HG02870 (cell line): ENCODE measurements at regions not wholly inside any gene's neighbourhood (a gene's known extent, or its start where the extent isn't known, plus 50 kb on each side); places are given as distances from the start of the nearest gene placed in this dataset.

Experiments used
- ATAC-seq: cut with Tn5 transposase; IDR thresholded peaks from one replicate; pipeline ENCODE4 v1.9.1; 2021; ENCODE audit warnings: mild to moderate bottlenecking, moderate library complexity; ENCODE audit not compliant: unreplicated experiment

DNA sequence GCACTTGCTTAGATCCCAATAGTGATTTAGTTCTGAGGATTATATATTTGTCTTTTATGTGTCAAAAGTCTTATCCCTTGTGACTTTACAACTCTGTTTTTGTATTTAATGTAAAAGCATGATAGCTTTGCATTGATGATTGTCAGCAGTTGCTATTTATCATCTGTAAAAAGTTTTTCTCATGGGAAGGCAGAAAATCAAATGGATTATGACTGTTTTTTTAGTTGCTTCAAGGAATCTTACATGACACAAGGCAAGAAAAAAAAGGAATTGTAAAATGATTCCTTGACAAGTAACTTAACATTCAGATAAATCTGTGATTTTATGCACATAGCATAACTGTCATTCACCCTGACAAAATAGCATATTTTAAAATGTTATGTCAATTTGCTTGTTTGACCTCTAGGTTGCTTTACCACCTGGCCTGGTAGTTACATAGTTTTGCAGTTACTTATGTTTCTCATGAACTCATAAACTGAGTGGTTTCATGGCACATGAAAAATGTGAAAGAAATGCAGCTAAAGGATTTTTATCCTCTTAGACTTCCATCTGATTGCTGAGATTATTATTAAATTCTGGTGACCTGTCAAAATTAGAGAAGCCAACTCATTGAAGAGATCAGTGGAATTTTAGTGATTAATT lies 622.6 kb downstream of the ADGRL2 start:
- ATAC-seq, result no peak

DNA sequence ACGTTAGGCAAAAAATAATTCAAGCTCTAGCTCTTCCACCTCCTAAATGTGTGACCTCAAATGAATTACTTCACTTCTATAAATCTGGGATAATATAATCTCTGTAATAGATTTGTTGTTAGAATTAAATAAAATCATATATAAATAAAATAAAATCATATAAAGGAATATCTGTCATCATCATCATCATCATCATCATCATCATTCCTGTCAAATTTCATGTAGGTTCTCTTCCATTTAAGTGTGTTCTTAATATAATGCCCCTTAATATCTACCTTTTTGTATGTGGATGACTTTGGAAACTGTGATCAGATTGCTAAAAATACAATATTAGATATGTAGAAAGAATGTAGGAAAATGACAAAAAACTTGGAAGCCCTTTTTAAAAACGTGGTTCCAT lies 621.0 kb downstream of the ADGRL2 start:
- no peak for ATAC-seq

- ATAC-seq, result no peak
These were observed 619.9 kb downstream of the ADGRL2 start for GRCh38 chr1:82420584-82420983.

- no peak for ATAC-seq
These were observed 610.9 kb downstream of the ADGRL2 start for GRCh38 chr1:82411605-82412004.

DNA sequence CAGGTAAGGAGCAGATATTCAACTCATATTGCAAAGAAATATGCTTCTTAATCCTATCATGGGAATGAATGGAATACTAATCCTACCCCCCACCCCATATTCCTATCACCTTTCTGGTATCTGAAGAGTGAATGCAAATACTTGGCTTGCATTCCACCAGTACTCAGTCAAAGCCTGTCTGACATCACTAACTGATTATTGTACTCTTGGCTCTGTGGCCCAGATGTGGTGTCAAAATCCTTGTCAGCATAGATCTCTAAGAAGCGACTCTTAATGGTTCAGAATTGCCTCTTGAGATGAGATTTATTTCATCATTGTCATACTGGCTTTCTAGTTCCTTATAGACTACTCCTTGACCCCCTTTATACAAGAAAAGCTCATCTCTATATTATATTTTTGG lies 604.6 kb downstream of the ADGRL2 start:
- no peak for ATAC-seq

DNA sequence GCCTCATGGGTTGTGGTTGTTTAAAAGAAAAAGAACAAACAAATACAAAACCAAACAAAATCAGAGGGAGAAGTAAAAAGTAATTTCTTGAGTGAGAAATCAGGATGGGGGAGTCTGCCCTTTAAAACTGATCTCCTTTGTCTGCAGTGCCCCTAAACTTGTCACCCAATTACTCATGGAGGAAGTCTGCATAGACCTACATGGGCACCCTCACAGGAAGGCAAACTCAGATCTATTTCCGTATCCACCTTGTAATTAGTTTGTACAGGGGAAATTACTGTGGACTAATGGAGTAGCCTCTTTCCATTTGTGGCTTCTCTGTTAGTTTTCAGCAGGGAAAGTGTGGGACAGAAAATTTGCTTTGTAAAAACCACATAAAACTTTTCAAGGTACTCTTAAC lies 600.4 kb downstream of the ADGRL2 start:
- no peak for ATAC-seq

DNA sequence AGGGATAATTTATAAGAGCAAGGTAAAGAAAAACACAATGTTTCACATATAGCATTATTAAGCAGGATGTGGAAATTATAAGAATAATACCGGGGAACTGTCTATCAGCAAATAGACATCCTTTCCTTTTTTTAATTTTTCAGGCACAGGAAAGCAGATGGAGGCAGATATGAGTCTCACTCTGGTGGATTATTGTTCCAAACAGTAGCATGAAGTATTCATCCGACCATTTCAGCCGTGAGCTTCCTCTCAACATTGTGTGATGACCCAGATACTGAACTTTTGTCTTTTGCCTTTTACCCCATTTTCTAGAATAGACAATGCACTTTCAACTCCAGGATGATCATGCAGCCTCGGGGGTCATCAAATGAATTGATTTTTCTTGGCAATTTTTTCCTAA lies 599.8 kb downstream of the ADGRL2 start:
- no peak for ATAC-seq

DNA sequence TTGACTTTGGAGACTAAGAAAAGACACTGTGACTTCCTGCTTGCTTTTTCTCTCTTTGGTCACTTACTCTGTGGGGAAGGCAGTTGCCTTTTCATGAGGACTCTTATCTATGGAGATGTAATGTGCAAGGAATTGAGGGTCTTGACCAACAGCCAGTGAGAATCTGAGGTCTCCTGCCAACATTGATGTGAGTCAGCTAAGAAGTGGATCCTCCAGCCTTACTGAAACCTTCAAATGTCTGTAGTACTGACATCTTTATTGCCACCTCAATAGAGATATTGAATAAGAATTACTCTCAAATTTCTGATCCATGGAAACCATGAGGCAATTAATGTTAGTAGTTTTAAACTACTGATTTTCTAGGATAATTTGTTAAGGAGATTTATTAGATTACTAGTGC lies 598.4 kb downstream of the ADGRL2 start:
- ATAC-seq, result no peak

GRCh38 chr1:82398357-82398756 lies 597.6 kb downstream of the ADGRL2 start:
- no peak for ATAC-seq

GRCh38 chr1:82395440-82395839 lies 594.7 kb downstream of the ADGRL2 start:
- no peak for ATAC-seq

DNA sequence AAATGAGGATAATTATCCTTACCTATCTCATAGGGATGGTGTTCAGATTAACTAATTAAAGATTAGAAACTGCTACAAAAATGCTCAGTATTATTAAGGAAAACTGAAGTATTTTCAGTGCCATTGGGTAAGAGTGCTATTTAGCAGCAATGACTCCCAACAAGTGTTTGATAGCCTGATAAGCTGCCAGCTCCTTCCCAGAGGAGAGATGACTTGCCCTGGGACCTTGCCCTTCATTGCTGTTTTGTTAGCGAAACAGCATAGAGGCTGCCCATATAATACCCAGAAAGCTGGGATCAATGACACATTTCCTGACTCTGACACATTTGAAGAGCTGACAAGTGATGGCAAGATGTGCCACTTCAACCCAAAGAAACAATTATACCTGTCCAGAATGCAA lies 592.2 kb downstream of the ADGRL2 start:
- ATAC-seq, result no peak

DNA sequence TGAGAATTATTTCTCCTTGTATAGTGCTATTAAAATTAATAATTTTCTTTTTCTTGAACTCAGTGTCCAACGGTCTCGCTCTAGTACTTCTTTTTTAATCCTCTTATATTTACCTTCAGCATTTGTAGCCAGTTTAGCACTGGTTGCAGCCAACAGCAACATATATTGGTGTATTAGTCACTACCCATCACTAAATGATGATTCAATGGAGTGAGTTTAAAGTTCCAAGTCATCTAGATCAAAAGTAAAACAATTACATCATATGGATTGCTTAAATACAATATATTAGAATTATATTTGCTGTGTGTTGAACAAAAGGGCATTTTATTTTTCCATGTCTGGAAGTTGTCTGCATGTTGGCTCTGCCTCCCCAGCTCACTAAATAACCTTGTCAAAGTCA lies 591.8 kb downstream of the ADGRL2 start:
- no peak for ATAC-seq

DNA sequence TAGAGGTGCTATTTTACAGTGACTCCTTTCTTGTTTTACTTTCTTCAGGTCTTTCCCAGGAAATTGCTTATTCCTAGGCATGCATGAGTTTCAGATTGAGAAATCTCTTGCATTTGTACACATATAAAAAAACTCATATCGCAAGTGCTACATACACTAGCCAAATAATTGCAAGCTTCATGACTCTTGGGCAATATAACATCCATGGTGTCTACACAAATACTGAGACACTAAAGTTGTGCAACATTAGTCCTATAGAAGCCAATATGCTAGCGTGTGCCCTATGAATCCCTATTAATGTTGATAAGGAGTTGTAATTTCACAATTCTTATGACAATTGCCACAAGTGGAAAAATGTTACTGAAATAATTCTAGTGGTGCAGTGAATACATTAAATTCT lies 591.0 kb downstream of the ADGRL2 start:
- ATAC-seq, result no peak

- ATAC-seq, result no peak
These were observed 589.9 kb downstream of the ADGRL2 start for GRCh38 chr1:82390627-82391026.

DNA sequence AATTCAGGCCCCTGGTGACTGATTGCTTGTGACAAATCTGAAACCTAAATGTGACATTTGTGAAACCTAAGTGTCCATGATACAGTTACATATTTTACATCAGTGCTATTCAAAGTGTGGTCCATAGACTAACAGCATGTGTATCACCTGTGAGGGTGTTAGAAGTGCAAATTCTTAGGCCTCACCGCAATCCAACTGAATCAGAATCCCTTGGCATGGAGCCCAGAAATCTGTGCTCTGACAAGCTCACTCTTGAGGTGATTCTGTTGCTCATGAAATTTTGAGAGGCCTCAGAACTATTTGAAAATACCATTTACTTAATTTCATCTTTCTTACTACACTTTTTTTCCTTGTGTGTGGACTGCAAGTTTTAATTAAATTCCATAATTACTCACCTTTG lies 587.9 kb downstream of the ADGRL2 start:
- ATAC-seq, result no peak

- no peak for ATAC-seq
These were observed 586.3 kb downstream of the ADGRL2 start for GRCh38 chr1:82387012-82387366.

- ATAC-seq, result no peak
These were observed 585.8 kb downstream of the ADGRL2 start for GRCh38 chr1:82386365-82387011.

GRCh38 chr1:82384776-82385175 lies 584.0 kb downstream of the ADGRL2 start:
- ATAC-seq, result no peak

GRCh38 chr1:82377201-82377884 lies 576.6 kb downstream of the ADGRL2 start:
- no peak for ATAC-seq

- no peak for ATAC-seq
These were observed 573.0 kb downstream of the ADGRL2 start for GRCh38 chr1:82373710-82374109.

DNA sequence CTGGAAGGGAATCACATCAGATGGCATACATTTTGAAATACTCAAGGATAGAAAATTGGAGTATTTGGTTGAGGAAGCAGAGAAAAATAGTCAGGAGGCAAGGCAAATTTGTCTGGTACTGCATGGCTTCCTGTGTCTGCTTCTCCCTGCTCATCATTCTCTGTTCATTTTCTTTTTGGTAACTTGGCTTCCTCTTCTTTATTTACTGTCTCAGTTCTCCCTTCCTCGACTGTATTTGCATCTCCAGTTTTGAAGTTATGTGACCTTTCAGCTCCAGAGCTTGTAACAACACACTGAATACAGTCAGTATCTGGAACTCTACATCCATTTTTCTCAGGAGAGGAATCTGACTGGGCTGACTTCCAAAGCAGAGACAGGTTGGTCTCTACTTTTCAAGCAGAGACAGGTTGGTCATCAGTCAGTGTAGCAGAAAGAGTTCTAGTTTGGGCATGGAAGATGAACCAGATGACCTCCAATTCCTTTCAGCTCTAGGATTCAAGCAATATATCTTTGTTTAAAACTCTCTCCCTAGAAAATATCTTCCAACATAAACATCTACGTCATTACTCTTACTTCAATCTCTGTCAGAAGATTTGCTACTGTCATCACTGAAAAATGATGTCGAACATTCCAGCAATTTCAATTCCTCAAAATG lies 571.2 kb downstream of the ADGRL2 start:
- ATAC-seq, result no peak

- ATAC-seq, result no peak
These were observed 566.7 kb downstream of the ADGRL2 start for GRCh38 chr1:82367456-82367855.
